ENCODE measurements at regions not wholly inside any gene's neighbourhood (a gene's known extent, or its start where the extent isn't known, plus 50 kb on each side); places are given as distances from the start of the nearest gene placed in this dataset.

DNA sequence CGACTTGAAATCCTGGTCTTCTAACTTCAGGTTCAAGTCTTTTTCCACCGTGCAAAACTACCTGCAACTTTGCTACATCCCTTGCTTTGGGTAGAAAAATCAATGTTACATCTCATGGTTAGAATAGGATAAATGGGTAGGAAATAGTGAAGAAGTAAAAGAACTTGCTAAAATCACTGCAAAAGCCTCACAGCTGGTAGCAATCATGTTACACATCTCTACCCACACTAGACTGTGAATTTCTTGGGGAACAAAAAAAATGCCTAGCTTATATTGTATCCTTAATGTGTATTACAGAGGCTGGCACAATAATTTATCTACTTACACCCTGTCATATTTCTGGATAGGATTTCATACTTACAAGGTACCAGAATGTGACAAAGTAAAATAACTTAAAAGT lies 133.8 kb downstream of the FAM181B start:
- no peak for TF ChIP-seq TARDBP (IDR thresholded peaks at IDR 0.05)
- TF ChIP-seq NFRKB (IDR thresholded peaks at IDR 0.05): no peak
- no peak for TF ChIP-seq L3MBTL2 (conservative IDR thresholded peaks at IDR 0.05)
- no peak for TF ChIP-seq ARNT (IDR thresholded peaks at IDR 0.05)
- TF ChIP-seq CTBP1 (IDR thresholded peaks at IDR 0.05; ENCODE audit: borderline replicate concordance): no peak
- no peak for TF ChIP-seq HDGF (IDR thresholded peaks at IDR 0.05; ENCODE audit: borderline replicate concordance)
- TF ChIP-seq ELF4 (IDR thresholded peaks at IDR 0.05): no peak
- no peak for TF ChIP-seq SP1 (IDR thresholded peaks at IDR 0.05)
- no peak for TF ChIP-seq FOXA1 (IDR thresholded peaks at IDR 0.05)
- no peak for TF ChIP-seq ZNF384 (IDR thresholded peaks at IDR 0.05)
- TF ChIP-seq FOXM1 (IDR thresholded peaks at IDR 0.05; ENCODE audit: borderline replicate concordance): no peak
- TF ChIP-seq BHLHE40 (IDR thresholded peaks at IDR 0.05; ENCODE audit: borderline replicate concordance): no peak
- TF ChIP-seq LEF1 (IDR thresholded peaks at IDR 0.05; ENCODE audit: borderline replicate concordance): no peak
- no peak for TF ChIP-seq FOXK2 (IDR thresholded peaks at IDR 0.05)
- no peak for TF ChIP-seq SUZ12 (IDR thresholded peaks at IDR 0.05)
- TF ChIP-seq PKNOX1 (IDR thresholded peaks at IDR 0.05): no peak
- CTCF ChIA-PET: interaction anchor here (0.7 kb wide), 1 partner anchor 1321 kb away, joined by 3 read pairs; no protein-coding TSS in a partner anchor
- POLR2A ChIA-PET: no interaction called here
- no peak for DNase-seq (ENCODE audit: extremely low spot score)

DNA sequence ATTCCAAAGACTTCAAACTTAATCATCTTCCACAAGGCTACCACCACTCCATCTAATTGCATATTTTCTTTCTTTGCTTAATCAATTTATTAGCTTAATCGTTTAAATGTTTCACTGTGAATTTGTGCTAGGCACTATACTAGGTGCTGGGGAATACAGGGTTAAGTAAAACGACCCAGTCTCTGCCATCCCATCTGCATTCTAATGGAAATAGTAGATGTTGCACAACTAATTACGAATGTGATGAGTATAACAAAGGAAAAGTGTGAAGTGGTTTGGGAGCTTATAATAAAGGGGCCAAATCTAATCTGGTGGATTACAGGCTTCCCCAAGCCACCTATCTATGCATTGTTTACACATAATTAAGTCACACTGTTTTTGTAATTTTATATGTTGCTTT lies 147.1 kb downstream of the FAM181B start:
- ChIA-PET POLR2A (no interaction called here), CTCF (no interaction called here)
- no peak for DNase-seq (ENCODE audit: extremely low spot score)
- TF ChIP-seq ZNF384 (IDR thresholded peaks at IDR 0.05) (no peak), HDGF (IDR thresholded peaks at IDR 0.05; ENCODE audit: borderline replicate concordance) (no peak), FOXM1 (IDR thresholded peaks at IDR 0.05; ENCODE audit: borderline replicate concordance) (no peak), CTBP1 (IDR thresholded peaks at IDR 0.05; ENCODE audit: borderline replicate concordance) (no peak), LEF1 (IDR thresholded peaks at IDR 0.05; ENCODE audit: borderline replicate concordance) (no peak), L3MBTL2 (conservative IDR thresholded peaks at IDR 0.05) (no peak), SP1 (IDR thresholded peaks at IDR 0.05) (no peak), FOXK2 (IDR thresholded peaks at IDR 0.05) (no peak), FOXA1 (IDR thresholded peaks at IDR 0.05) (no peak), NFRKB (IDR thresholded peaks at IDR 0.05) (no peak)

DNA sequence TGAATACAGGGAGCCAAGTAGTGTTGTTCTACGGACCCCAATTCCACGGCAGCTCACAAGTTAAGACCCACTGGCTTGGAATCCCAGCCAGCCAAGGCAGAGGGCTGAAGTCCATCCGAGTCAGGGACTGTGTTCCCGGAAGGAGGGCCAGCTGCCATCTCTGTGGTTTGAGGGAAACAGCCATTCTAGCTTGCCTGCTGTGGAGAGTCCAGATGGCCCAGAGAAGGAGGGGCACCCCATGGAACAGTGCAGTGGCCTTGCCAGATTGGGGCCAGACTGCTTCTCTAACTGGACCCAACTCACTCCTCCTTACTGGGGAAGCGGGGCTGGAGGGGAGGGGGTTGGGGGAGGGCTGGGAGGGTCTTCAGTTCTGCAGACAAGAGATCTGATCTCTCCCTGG lies 156.4 kb downstream of the FAM181B start:
- no peak for DNase-seq (ENCODE audit: extremely low spot score)
- POLR2A ChIA-PET: no interaction called here
- CTCF ChIA-PET: no interaction called here
- no peak for TF ChIP-seq L3MBTL2 (conservative IDR thresholded peaks at IDR 0.05)
- no peak for TF ChIP-seq BHLHE40 (IDR thresholded peaks at IDR 0.05; ENCODE audit: borderline replicate concordance)

DNA sequence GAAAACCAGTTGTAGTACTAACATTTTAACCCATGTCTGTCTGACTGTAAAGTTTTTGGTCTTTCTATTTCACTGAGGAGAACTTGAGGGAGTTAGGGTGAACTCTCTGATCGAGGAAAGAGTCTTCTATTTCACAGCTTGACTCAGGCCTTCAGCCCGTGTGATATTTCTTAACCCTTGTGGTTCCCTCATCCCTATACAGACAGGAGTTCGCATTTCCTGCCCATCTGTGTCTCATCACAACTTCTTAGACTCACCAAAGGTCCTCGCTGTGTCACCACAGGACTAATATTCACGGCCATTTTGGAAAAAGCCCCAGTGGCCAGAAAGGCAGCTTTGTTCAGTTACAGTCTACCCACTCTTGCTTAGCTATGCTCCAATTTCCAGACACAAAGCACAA lies 172.8 kb downstream of the FAM181B start:
- POLR2A ChIA-PET: no interaction called here
- TF ChIP-seq ZNF384 (IDR thresholded peaks at IDR 0.05) (no peak), HDGF (IDR thresholded peaks at IDR 0.05; ENCODE audit: borderline replicate concordance) (no peak), L3MBTL2 (conservative IDR thresholded peaks at IDR 0.05) (no peak)
- CTCF ChIA-PET: no interaction called here
- no peak for DNase-seq (ENCODE audit: extremely low spot score)

DNA sequence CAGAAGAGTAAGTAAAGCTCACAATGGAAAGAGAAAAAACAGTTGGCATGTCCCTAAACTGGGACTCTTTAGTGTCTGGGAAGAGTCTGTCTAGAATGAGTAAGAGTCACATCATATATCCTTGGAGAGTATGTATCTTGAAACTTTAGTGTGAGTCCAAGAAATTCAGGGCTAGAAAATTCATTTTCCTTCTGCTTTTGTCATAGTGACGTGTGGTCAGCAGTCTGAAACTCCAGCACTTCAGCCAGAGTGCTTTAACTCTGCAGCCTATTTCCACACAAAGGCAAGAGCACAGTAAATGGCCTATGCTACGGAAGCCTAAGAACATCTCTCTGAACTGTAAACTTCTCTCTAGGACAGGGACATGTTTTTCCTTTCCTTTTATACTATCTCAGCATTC lies 174.1 kb downstream of the FAM181B start:
- no peak for TF ChIP-seq TARDBP (IDR thresholded peaks at IDR 0.05)
- TF ChIP-seq BHLHE40 (IDR thresholded peaks at IDR 0.05; ENCODE audit: borderline replicate concordance): no peak
- no peak for TF ChIP-seq FOXM1 (IDR thresholded peaks at IDR 0.05; ENCODE audit: borderline replicate concordance)
- no peak for TF ChIP-seq ZNF384 (IDR thresholded peaks at IDR 0.05)
- TF ChIP-seq CTBP1 (IDR thresholded peaks at IDR 0.05; ENCODE audit: borderline replicate concordance): no peak
- no peak for TF ChIP-seq SP1 (IDR thresholded peaks at IDR 0.05)
- DNase-seq (ENCODE audit: extremely low spot score): no peak
- ChIA-PET CTCF (no interaction called here), POLR2A (no interaction called here)

GRCh38 chr11:82557274-82557673 lies 176.4 kb downstream of the FAM181B start:
- no peak for TF ChIP-seq LEF1 (IDR thresholded peaks at IDR 0.05; ENCODE audit: borderline replicate concordance)
- TF ChIP-seq ELF4 (IDR thresholded peaks at IDR 0.05): no peak
- no peak for TF ChIP-seq SP1 (IDR thresholded peaks at IDR 0.05)
- TF ChIP-seq PKNOX1 (IDR thresholded peaks at IDR 0.05): no peak
- TF ChIP-seq CTBP1 (IDR thresholded peaks at IDR 0.05; ENCODE audit: borderline replicate concordance): no peak
- TF ChIP-seq ZNF384 (IDR thresholded peaks at IDR 0.05): no peak
- ChIA-PET POLR2A (no interaction called here), CTCF (no interaction called here)
- DNase-seq (ENCODE audit: extremely low spot score): no peak

DNA sequence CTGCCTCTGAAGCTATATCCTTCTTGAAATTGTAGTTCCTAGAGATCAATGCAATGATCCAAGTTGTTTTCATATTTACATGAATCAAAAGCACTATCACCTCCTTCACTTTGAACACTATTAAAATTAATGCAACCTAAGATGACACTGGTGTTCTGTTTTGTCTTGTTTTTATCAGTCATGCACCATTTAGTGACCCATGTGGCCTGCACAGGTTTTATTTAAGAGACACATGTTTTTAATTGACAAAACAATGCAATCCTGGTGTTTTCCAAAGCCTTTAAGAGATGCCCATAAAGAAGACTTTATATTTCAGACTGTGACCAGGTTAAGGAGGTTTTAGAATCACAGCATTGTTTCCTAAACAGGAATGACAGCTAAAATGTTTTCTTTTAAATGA lies 177.5 kb downstream of the FAM181B start:
- no peak for TF ChIP-seq NFRKB (IDR thresholded peaks at IDR 0.05)
- DNase-seq (ENCODE audit: extremely low spot score): no peak
- ChIA-PET CTCF (no interaction called here), POLR2A (no interaction called here)

GRCh38 chr11:82546661-82547557 lies 186.8 kb downstream of the FAM181B start:
- ChIA-PET CTCF (no interaction called here), POLR2A (no interaction called here)
- no peak for DNase-seq (ENCODE audit: extremely low spot score)
- TF ChIP-seq BHLHE40 (IDR thresholded peaks at IDR 0.05; ENCODE audit: borderline replicate concordance): no peak
- no peak for TF ChIP-seq FOXM1 (IDR thresholded peaks at IDR 0.05; ENCODE audit: borderline replicate concordance)
- TF ChIP-seq FOXK2 (IDR thresholded peaks at IDR 0.05): no peak
- no peak for TF ChIP-seq TARDBP (IDR thresholded peaks at IDR 0.05)
- TF ChIP-seq CTBP1 (IDR thresholded peaks at IDR 0.05; ENCODE audit: borderline replicate concordance): no peak
- no peak for TF ChIP-seq FOXA1 (IDR thresholded peaks at IDR 0.05)
- TF ChIP-seq ZNF384 (IDR thresholded peaks at IDR 0.05): no peak
- no peak for TF ChIP-seq HDGF (IDR thresholded peaks at IDR 0.05; ENCODE audit: borderline replicate concordance)
